ENCODE measurements at regions not wholly inside any gene's neighbourhood (a gene's known extent, or its start where the extent isn't known, plus 50 kb on each side); places are given as distances from the start of the nearest gene placed in this dataset.

DNA sequence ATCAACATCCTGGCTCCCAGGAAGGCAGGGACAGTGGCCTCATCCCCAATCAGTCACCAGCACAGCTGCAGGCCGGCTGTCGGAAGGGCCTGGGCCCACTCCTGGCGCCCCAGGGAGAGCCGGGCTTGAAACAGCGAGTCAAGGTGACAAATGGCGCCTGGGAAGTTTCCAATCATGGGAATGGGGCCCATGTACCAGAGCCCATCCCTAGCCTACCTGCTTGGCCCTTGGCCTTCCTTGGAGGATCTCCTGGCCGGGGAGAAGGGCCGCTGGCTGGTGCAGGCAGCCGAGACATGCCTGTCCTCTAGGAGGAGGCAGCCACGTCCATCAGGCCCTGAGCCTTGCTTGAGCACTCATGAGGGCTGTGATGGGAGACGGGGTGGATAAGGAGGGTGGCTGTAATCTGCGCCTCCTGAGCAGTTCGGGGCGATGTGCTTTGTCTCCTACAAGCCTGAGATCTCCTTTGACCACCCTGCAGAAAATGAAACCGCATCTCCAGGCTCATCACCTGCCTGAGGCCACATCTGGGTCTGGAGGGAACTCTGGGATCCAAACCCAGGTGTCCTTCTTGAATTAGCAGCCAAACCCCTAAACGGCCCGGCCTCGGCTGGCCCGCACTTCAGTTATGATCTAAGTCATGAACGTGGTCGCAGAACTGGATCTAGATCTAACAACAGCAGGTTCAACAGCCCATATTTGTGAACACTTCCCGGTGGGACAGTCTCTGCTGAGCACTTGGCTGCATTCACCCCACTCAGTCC, 862.0 kb downstream of the TBC1D22A start:
- no peak for TF ChIP-seq CSDC2 (CRISPR knock-in tag; IDR thresholded peaks at IDR 0.05)
- no peak for TF ChIP-seq ZFP30 (CRISPR knock-in tag; IDR thresholded peaks at IDR 0.05)
- TF ChIP-seq, protein P1, sequence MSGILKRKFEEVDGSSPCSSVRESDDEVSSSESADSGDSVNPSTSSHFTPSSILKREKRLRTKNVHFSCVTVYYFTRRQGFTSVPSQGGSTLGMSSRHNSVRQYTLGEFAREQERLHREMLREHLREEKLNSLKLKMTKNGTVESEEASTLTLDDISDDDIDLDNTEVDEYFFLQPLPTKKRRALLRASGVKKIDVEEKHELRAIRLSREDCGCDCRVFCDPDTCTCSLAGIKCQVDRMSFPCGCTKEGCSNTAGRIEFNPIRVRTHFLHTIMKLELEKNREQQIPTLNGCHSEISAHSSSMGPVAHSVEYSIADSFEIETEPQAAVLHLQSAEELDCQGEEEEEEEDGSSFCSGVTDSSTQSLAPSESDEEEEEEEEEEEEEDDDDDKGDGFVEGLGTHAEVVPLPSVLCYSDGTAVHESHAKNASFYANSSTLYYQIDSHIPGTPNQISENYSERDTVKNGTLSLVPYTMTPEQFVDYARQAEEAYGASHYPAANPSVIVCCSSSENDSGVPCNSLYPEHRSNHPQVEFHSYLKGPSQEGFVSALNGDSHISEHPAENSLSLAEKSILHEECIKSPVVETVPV (CRISPR knock-in tag; IDR thresholded peaks at IDR 0.05), result no peak
- TF ChIP-seq BACH2 (CRISPR knock-in tag; IDR thresholded peaks at IDR 0.05; ENCODE audit: borderline replicate concordance), result no peak
- no peak for TF ChIP-seq PPARA (CRISPR knock-in tag; IDR thresholded peaks at IDR 0.05; ENCODE audit: borderline replicate concordance)
- TF ChIP-seq POU6F1 (CRISPR knock-in tag; IDR thresholded peaks at IDR 0.05; ENCODE audit: borderline replicate concordance, low read depth), result no peak
- TF ChIP-seq ARNTL (CRISPR knock-in tag; IDR thresholded peaks at IDR 0.05; ENCODE audit: borderline replicate concordance, low read depth), result no peak
- TF ChIP-seq, protein P2, sequence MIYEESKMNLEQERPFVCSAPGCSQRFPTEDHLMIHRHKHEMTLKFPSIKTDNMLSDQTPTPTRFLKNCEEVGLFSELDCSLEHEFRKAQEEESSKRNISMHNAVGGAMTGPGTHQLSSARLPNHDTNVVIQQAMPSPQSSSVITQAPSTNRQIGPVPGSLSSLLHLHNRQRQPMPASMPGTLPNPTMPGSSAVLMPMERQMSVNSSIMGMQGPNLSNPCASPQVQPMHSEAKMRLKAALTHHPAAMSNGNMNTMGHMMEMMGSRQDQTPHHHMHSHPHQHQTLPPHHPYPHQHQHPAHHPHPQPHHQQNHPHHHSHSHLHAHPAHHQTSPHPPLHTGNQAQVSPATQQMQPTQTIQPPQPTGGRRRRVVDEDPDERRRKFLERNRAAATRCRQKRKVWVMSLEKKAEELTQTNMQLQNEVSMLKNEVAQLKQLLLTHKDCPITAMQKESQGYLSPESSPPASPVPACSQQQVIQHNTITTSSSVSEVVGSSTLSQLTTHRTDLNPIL (CRISPR knock-in tag; IDR thresholded peaks at IDR 0.05; ENCODE audit: low read depth), result no peak

Measured in SK-N-SH treated with all-trans-retinoic acid at 6 μM for 48 hours (cell line).